ENCODE measurements at regions not wholly inside any gene's neighbourhood (a gene's known extent, or its start where the extent isn't known, plus 50 kb on each side); places are given as distances from the start of the nearest gene placed in this dataset.

DNA sequence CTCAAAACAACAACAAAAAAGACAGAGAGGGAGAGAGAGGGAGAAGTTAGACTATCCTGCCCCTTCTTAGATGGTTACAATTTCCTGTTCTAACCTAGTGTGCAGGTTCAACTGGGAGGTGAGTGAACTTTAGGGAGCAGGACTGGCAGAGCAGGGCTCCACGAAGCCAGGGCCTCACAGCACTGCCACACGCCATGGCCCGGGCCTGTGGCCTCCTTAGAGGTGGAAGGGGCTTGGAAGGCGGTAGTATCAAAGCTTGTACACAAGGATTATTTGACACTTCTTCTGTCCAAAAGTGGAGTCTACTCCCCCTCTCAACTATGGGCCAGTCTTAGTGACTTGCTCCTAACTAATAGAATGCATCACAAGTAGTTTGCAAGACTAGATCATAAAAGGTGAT, 62.9 kb upstream of the TMEM72 start:
- TF ChIP-seq, protein P1, sequence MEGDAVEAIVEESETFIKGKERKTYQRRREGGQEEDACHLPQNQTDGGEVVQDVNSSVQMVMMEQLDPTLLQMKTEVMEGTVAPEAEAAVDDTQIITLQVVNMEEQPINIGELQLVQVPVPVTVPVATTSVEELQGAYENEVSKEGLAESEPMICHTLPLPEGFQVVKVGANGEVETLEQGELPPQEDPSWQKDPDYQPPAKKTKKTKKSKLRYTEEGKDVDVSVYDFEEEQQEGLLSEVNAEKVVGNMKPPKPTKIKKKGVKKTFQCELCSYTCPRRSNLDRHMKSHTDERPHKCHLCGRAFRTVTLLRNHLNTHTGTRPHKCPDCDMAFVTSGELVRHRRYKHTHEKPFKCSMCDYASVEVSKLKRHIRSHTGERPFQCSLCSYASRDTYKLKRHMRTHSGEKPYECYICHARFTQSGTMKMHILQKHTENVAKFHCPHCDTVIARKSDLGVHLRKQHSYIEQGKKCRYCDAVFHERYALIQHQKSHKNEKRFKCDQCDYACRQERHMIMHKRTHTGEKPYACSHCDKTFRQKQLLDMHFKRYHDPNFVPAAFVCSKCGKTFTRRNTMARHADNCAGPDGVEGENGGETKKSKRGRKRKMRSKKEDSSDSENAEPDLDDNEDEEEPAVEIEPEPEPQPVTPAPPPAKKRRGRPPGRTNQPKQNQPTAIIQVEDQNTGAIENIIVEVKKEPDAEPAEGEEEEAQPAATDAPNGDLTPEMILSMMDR (IDR thresholded peaks at IDR 0.05; ENCODE audit: low read depth, low read length, poor library complexity, severe bottlenecking), result no peak
- no peak for TF ChIP-seq EZH2phosphoT487 (IDR thresholded peaks at IDR 0.05; ENCODE audit: borderline replicate concordance, low read length)

All from DOHH2 (cell line).